ENCODE measurements at regions not wholly inside any gene's neighbourhood (a gene's known extent, or its start where the extent isn't known, plus 50 kb on each side); places are given as distances from the start of the nearest gene placed in this dataset.

GRCh38 chr9:106400950-106401349 is 462.0 kb upstream of the ZNF462 start:
- TF ChIP-seq CTCF (IDR thresholded peaks at IDR 0.05; ENCODE audit: low read length) (no peak), EZH2 (optimal IDR thresholded peaks at IDR 0.05; ENCODE audit: low read depth, low read length) (no peak), EZH2phosphoT487 (IDR thresholded peaks at IDR 0.05; ENCODE audit: low read length) (no peak)

Data from MM.1S (cell line).